ENCODE measurements at regions not wholly inside any gene's neighbourhood (a gene's known extent, or its start where the extent isn't known, plus 50 kb on each side); places are given as distances from the start of the nearest gene placed in this dataset.

DNA sequence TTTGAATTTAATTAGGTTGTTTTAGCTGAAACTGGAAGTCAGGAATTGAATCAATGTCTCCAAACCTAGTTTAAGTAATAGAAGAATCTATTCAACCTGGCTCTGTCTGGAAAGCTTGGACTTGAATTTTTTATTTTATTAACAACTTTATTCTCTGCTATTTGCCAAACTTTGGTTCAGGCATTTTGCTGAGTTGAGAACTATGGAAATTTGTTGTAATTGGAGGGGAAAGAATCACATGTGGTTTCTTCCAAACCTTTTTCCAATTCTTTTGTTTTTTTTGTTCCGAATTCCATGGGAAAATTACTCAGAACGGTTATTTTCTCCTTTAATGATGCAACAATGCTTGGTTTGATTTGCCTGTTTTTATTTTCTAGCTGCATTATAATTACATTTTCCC lies 98.2 kb upstream of the RPS23 start:
- TF ChIP-seq, protein P1, sequence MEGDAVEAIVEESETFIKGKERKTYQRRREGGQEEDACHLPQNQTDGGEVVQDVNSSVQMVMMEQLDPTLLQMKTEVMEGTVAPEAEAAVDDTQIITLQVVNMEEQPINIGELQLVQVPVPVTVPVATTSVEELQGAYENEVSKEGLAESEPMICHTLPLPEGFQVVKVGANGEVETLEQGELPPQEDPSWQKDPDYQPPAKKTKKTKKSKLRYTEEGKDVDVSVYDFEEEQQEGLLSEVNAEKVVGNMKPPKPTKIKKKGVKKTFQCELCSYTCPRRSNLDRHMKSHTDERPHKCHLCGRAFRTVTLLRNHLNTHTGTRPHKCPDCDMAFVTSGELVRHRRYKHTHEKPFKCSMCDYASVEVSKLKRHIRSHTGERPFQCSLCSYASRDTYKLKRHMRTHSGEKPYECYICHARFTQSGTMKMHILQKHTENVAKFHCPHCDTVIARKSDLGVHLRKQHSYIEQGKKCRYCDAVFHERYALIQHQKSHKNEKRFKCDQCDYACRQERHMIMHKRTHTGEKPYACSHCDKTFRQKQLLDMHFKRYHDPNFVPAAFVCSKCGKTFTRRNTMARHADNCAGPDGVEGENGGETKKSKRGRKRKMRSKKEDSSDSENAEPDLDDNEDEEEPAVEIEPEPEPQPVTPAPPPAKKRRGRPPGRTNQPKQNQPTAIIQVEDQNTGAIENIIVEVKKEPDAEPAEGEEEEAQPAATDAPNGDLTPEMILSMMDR (IDR thresholded peaks at IDR 0.05) = no peak
- no peak for TF ChIP-seq POLR2AphosphoS5 (IDR thresholded peaks at IDR 0.05)
